Activated naive CD8-positive, alpha-beta T cell (primary cell): ENCODE measurements at regions not wholly inside any gene's neighbourhood (a gene's known extent, or its start where the extent isn't known, plus 50 kb on each side); places are given as distances from the start of the nearest gene placed in this dataset.

Experiments used
- H3K27ac Mint-ChIP-seq: one replicate; pipeline ENCODE4 v1.8.0; 2021; ENCODE audit warnings: mixed read lengths
- H3K27me3 Mint-ChIP-seq: one replicate; pipeline ENCODE4 v1.8.0; 2021; ENCODE audit warnings: mixed read lengths
- H3K36me3 Mint-ChIP-seq: one replicate; pipeline ENCODE4 v1.8.0; 2021; ENCODE audit warnings: mixed read lengths
- H3K4me1 Mint-ChIP-seq: one replicate; pipeline ENCODE4 v1.8.0; 2021; ENCODE audit warnings: low read depth, mixed read lengths
- H3K4me3 Mint-ChIP-seq: one replicate; pipeline ENCODE4 v1.8.0; 2021; ENCODE audit warnings: mild to moderate bottlenecking, mixed read lengths
- H3K9me3 Mint-ChIP-seq: one replicate; pipeline ENCODE4 v1.8.0; 2021; ENCODE audit warnings: low read depth, mixed read lengths

- Mint-ChIP-seq H3K4me1 (no peaks in the 10 kb centered on the region), H3K36me3 (no peaks in the 10 kb centered on the region), H3K27me3 (no peaks in the 10 kb centered on the region), H3K4me3 (no peak overlapping the region), H3K9me3 (no peaks in the 10 kb centered on the region), H3K27ac (no peak overlapping the region)
These were observed 152.2 kb upstream of the PPARGC1A start for GRCh38 chr4:24042094-24042493.

DNA sequence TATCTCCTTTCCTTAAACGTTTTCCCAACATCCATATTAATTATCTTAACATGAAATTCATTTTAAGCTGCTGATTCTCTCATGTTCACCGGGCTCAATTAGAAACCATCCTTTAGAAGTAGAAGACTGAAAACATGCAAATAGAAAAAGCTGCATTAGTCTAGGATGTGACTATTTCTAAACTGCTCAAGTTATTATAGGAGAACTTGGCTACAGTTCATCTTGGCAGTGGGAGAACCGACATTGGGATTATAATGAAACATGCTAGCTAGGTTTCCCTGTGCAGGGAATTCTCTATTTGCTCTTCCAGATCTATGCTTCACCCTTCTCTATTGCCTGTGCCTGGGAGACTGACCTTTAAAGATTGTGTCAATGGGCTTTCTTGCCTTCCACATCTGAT is 151.0 kb upstream of the PPARGC1A start:
- Mint-ChIP-seq H3K27ac (no peak overlapping the region), H3K4me1 (no peaks in the 10 kb centered on the region), H3K9me3 (no peaks in the 10 kb centered on the region), H3K4me3 (no peak overlapping the region), H3K27me3 (no peaks in the 10 kb centered on the region), H3K36me3 (no peaks in the 10 kb centered on the region)

- no peak overlapping the region for H3K27ac Mint-ChIP-seq
- no peaks in the 10 kb centered on the region for H3K9me3 Mint-ChIP-seq
- no peaks in the 10 kb centered on the region for H3K36me3 Mint-ChIP-seq
- H3K4me3 Mint-ChIP-seq: no peak overlapping the region
- no peaks in the 10 kb centered on the region for H3K4me1 Mint-ChIP-seq
- peaks cover 3% of the 10 kb centered on the region for H3K27me3 Mint-ChIP-seq
These were observed 143.8 kb upstream of the PPARGC1A start for GRCh38 chr4:24033626-24034025.

DNA sequence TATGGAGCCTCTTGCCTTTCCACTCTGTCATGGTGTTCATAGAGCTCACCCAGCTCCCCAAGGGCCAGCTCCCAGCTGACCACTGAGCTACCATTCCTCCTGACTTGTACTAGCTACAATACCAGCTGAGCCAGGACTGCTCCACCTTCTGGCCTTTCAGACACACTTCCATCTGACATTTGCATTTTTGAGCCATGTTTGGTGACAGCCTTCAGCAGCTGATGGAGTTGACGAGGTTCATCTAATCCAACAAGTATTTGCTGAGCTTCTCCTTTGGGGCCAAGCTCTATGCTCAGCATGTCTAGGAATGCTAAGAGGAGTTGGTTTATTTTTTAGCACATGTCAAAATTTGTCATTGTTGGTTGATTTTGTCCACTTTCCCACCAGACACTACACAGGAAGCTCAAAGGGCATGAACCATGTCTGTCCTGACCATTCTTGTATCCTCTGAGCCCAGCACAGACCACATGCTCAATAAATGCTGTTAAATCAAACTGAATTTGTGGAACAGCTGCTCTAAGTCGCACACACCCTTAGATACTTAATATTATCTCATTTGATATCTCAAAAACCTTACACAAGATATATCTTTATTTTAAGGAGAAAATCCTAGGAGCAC is 142.6 kb upstream of the PPARGC1A start:
- Mint-ChIP-seq H3K36me3 (no peaks in the 10 kb centered on the region), H3K4me3 (no peak overlapping the region), H3K27ac (no peak overlapping the region), H3K9me3 (no peaks in the 10 kb centered on the region), H3K27me3 (peaks cover 3% of the 10 kb centered on the region), H3K4me1 (no peaks in the 10 kb centered on the region)

DNA sequence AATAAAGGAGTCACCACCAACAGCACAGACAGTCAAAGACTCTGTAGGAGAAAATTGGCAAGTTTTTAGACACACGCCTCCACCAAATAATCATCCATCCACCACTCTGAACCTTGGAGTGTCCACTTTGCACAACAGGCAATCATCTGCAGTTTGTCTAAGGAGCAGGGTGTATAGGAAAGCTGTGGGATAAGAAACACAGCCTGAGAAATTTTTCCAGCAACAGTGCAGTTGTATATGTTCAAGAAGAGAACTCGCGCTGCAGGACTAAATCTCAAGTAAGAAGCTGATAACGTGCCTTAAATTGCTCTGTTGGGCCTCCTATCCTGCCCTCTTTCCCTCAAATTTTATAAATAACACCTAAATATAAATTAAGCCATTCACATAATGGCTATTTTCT is 136.7 kb upstream of the PPARGC1A start:
- Mint-ChIP-seq H3K27ac (no peak overlapping the region), H3K36me3 (no peaks in the 10 kb centered on the region), H3K27me3 (peaks cover 3% of the 10 kb centered on the region), H3K4me1 (no peaks in the 10 kb centered on the region), H3K9me3 (no peaks in the 10 kb centered on the region), H3K4me3 (no peak overlapping the region)

DNA sequence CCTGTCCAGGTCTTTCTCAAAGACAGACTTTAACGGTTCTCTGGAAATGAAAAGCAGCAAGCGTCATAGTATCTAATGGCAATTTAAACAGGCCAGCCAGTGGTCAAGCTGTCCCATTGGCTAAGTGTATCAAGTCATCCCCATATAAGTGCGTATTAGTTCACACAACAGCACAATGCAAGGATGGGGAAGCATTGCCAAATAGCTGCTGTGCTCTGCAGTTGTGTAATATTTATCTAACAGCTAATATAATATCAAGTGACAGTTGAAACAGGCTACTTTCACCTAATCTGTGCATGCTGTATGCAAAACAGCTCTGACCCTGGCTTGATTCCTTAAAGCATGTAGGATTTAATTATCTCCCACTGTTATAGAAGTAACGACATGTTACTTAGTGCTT is 134.8 kb upstream of the PPARGC1A start:
- no peak overlapping the region for H3K27ac Mint-ChIP-seq
- no peaks in the 10 kb centered on the region for H3K9me3 Mint-ChIP-seq
- H3K27me3 Mint-ChIP-seq: no peaks in the 10 kb centered on the region
- no peaks in the 10 kb centered on the region for H3K36me3 Mint-ChIP-seq
- no peak overlapping the region for H3K4me3 Mint-ChIP-seq
- no peaks in the 10 kb centered on the region for H3K4me1 Mint-ChIP-seq

DNA sequence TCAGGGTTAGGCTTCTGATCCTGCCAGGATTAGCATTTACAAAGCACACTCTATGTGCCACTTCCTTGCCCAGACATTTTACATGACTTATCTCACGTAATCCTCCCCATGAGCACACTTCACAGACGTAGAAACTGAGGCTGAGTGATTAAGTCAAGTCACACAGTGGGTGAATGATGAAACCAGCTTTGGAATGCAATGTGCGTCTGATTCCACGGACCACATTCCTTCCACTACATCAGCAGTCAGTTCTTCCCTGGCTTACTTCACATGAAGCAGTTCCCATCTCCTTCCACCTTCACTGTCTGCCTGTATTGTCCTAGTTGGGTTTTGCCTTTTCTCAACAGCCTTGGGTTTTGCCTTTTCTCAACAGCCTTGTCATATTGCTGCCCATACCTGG is 134.3 kb upstream of the PPARGC1A start:
- H3K4me1 Mint-ChIP-seq: no peaks in the 10 kb centered on the region
- H3K36me3 Mint-ChIP-seq: no peaks in the 10 kb centered on the region
- H3K27me3 Mint-ChIP-seq: no peaks in the 10 kb centered on the region
- H3K9me3 Mint-ChIP-seq: no peaks in the 10 kb centered on the region
- H3K27ac Mint-ChIP-seq: no peak overlapping the region
- no peak overlapping the region for H3K4me3 Mint-ChIP-seq

GRCh38 chr4:24015782-24016181 is 125.9 kb upstream of the PPARGC1A start:
- Mint-ChIP-seq H3K9me3 (no peaks in the 10 kb centered on the region), H3K27ac (no peak overlapping the region), H3K36me3 (no peaks in the 10 kb centered on the region), H3K27me3 (peaks cover 1% of the 10 kb centered on the region), H3K4me3 (no peak overlapping the region), H3K4me1 (no peaks in the 10 kb centered on the region)

- H3K4me3 Mint-ChIP-seq: no peak overlapping the region
- no peak overlapping the region for H3K27ac Mint-ChIP-seq
- H3K9me3 Mint-ChIP-seq: no peaks in the 10 kb centered on the region
- no peaks in the 10 kb centered on the region for H3K4me1 Mint-ChIP-seq
- no peaks in the 10 kb centered on the region for H3K36me3 Mint-ChIP-seq
- peaks cover 1% of the 10 kb centered on the region for H3K27me3 Mint-ChIP-seq
These were observed 124.0 kb upstream of the PPARGC1A start for GRCh38 chr4:24013668-24014422.

- Mint-ChIP-seq H3K4me1 (no peaks in the 10 kb centered on the region), H3K27me3 (peaks cover 1% of the 10 kb centered on the region), H3K9me3 (no peaks in the 10 kb centered on the region), H3K27ac (no peak overlapping the region), H3K4me3 (no peak overlapping the region), H3K36me3 (no peaks in the 10 kb centered on the region)
These were observed 121.1 kb upstream of the PPARGC1A start for GRCh38 chr4:24010994-24011393.

GRCh38 chr4:24010573-24010972 is 120.7 kb upstream of the PPARGC1A start:
- Mint-ChIP-seq H3K4me1 (no peaks in the 10 kb centered on the region), H3K27ac (no peak overlapping the region), H3K9me3 (no peaks in the 10 kb centered on the region), H3K36me3 (no peaks in the 10 kb centered on the region), H3K4me3 (no peak overlapping the region), H3K27me3 (peaks cover 1% of the 10 kb centered on the region)

GRCh38 chr4:24007860-24008261 is 118.0 kb upstream of the PPARGC1A start:
- no peaks in the 10 kb centered on the region for H3K9me3 Mint-ChIP-seq
- H3K4me1 Mint-ChIP-seq: no peaks in the 10 kb centered on the region
- no peaks in the 10 kb centered on the region for H3K36me3 Mint-ChIP-seq
- H3K27me3 Mint-ChIP-seq: no peaks in the 10 kb centered on the region
- H3K27ac Mint-ChIP-seq: no peak overlapping the region
- no peak overlapping the region for H3K4me3 Mint-ChIP-seq

- Mint-ChIP-seq H3K36me3 (no peaks in the 10 kb centered on the region), H3K27ac (no peak overlapping the region), H3K4me3 (no peak overlapping the region)
These were observed 116.4 kb upstream of the PPARGC1A start for GRCh38 chr4:24006269-24006668.

GRCh38 chr4:24003926-24004325 is 114.1 kb upstream of the PPARGC1A start:
- H3K36me3 Mint-ChIP-seq: no peaks in the 10 kb centered on the region
- H3K4me1 Mint-ChIP-seq: no peaks in the 10 kb centered on the region
- no peaks in the 10 kb centered on the region for H3K27me3 Mint-ChIP-seq
- no peak overlapping the region for H3K4me3 Mint-ChIP-seq
- H3K9me3 Mint-ChIP-seq: no peaks in the 10 kb centered on the region
- no peak overlapping the region for H3K27ac Mint-ChIP-seq

More at GRCh38 chr4:24006269-24006668, 116.4 kb upstream of the PPARGC1A start:
- H3K4me1 Mint-ChIP-seq: no peaks in the 10 kb centered on the region
- no peaks in the 10 kb centered on the region for H3K9me3 Mint-ChIP-seq
- no peaks in the 10 kb centered on the region for H3K27me3 Mint-ChIP-seq

GRCh38 chr4:24003496-24003895 is 113.6 kb upstream of the PPARGC1A start:
- H3K4me3 Mint-ChIP-seq: no peak overlapping the region
- H3K27ac Mint-ChIP-seq: no peak overlapping the region
- H3K9me3 Mint-ChIP-seq: no peaks in the 10 kb centered on the region
- no peaks in the 10 kb centered on the region for H3K4me1 Mint-ChIP-seq
- H3K36me3 Mint-ChIP-seq: no peaks in the 10 kb centered on the region
- no peaks in the 10 kb centered on the region for H3K27me3 Mint-ChIP-seq
